GM12878 (cell line): ENCODE measurements at regions not wholly inside any gene's neighbourhood (a gene's known extent, or its start where the extent isn't known, plus 50 kb on each side); places are given as distances from the start of the nearest gene placed in this dataset.

ENCODE experiments used
- ATAC-seq: fragments of 200-7000 bp; cut with Tn5 transposase; 3 replicates; pipeline ENCODE4 v1.9.1; 2020; ENCODE audit warnings: mild to moderate bottlenecking, moderate library complexity
- BruUV-seq: library from RNA; stranded (reverse); fragments of 400-500 nt; replicated peaks from 2 replicates; lab custom pipeline; 2021; lab: Mats Ljungman, UMichigan
- CTCF ChIA-PET: fragments of 300-600 bp; sonication (Branson Sonifier 250); formaldehyde crosslinking; extraction: SDS; loops from one replicate; lab custom pipeline; 2021; ENCODE audit warnings: inconsistent platforms; lab: Yijun Ruan, JAX
- POLR2A ChIA-PET: fragments of 350-600 bp; formaldehyde crosslinking; extraction: SDS; loops from one replicate; lab custom pipeline; 2021; ENCODE audit warnings: inconsistent platforms; lab: Charles Lee
- RAD21 ChIA-PET: fragments of 300-600 bp; sonication (Branson Sonifier 250); formaldehyde crosslinking; loops from one replicate; lab custom pipeline; 2023; ENCODE audit warnings: antibody characterized with exemption; ENCODE audit not compliant: unreplicated experiment; lab: Charles Lee
- SMC1A ChIA-PET: fragments of 300-600 bp; sonication (Branson Sonifier 250); formaldehyde crosslinking; loops from one replicate; lab custom pipeline; 2023; ENCODE audit not compliant: unreplicated experiment, uncharacterized antibody; lab: Charles Lee
- DNase-seq: peaks from one replicate; pipeline ENCODE4 v3.0.0-alpha.2; 2011; ENCODE audit warnings: low read depth, low spot score
- FAIRE-seq: peaks from 3 replicates; lab custom pipeline; 2011; peaks lifted over from hg19 to GRCh38; lab: Jason Lieb, UNC
- H2AFZ ChIP-seq: 2 replicates; pipeline ENCODE4 v1.6.0; 2011; ENCODE audit warnings: low read depth, low read length, control low read depth; ENCODE audit not compliant: control insufficient read depth
- H3K27ac ChIP-seq: 2 replicates; pipeline ENCODE4 v1.5.1; 2011; ENCODE audit warnings: control low read depth; ENCODE audit not compliant: control insufficient read depth, insufficient read depth
- H3K27me3 ChIP-seq, 2 experiments: replicated peaks in 1 of 2; 2 replicates each; pipeline versions ENCODE4 v1.6.0 to v1.6.1; 2011; ENCODE audit warnings: low read length in 1 of 2; ENCODE audit not compliant: control insufficient read depth in 2 of 2, insufficient read depth in 2 of 2
- H3K36me3 ChIP-seq, 2 experiments: 2 replicates each; pipeline ENCODE4 v1.5.1; 2011; ENCODE audit warnings: low read length in 1 of 2; ENCODE audit not compliant: control insufficient read depth in 2 of 2, insufficient read depth in 2 of 2
- H3K4me1 ChIP-seq: 2 replicates; pipeline ENCODE4 v1.6.1; 2011; ENCODE audit warnings: mild to moderate bottlenecking, low read length, moderate library complexity, mixed read lengths; ENCODE audit not compliant: control insufficient read depth, insufficient read depth
- H3K4me2 ChIP-seq: 2 replicates; pipeline ENCODE4 v1.6.0; 2011; ENCODE audit warnings: control low read depth; ENCODE audit not compliant: control insufficient read depth, insufficient read depth
- H3K4me3 ChIP-seq: fragments of 200-600 bp; sonication (generic); 2 replicates; pipeline ENCODE4 v1.5.1; 2016
- H3K79me2 ChIP-seq: 2 replicates; pipeline ENCODE4 v1.6.0; 2011; ENCODE audit warnings: low read length; ENCODE audit not compliant: control insufficient read depth, insufficient read depth
- H3K9ac ChIP-seq: 2 replicates; pipeline ENCODE4 v1.8.0; 2011; ENCODE audit warnings: low read length, control low read depth, mixed read lengths; ENCODE audit not compliant: control insufficient read depth, insufficient read depth
- H3K9me3 ChIP-seq: replicated peaks from 3 replicates; pipeline ENCODE4 v1.5.1; 2011; ENCODE audit warnings: mild to moderate bottlenecking, low read length; ENCODE audit not compliant: control insufficient read depth, insufficient read depth
- H4K20me1 ChIP-seq: 2 replicates; pipeline ENCODE4 v1.6.0; 2011; ENCODE audit not compliant: control insufficient read depth, insufficient read depth
- ATF7 ChIP-seq: fragments of 450-650 bp; IDR thresholded peaks from 2 replicates; pipeline ENCODE4 v1.6.1; 2016; ENCODE audit warnings: low read depth, mild to moderate bottlenecking
- BRCA1 ChIP-seq: IDR thresholded peaks from 2 replicates; pipeline ENCODE4 v1.6.1; 2011; ENCODE audit warnings: low read depth, low read length, improper control_type of control experiment
- CREB1 ChIP-seq: IDR thresholded peaks from 2 replicates; pipeline ENCODE4 v1.6.1; 2012; ENCODE audit warnings: low read depth, mild to moderate bottlenecking, inconsistent platforms
- DPF2 ChIP-seq: fragments of 450-650 bp; IDR thresholded peaks from 2 replicates; pipeline ENCODE4 v1.6.1; 2017; ENCODE audit warnings: mild to moderate bottlenecking
- FOXM1 ChIP-seq: IDR thresholded peaks from 2 replicates; pipeline ENCODE4 v1.6.1; 2012; ENCODE audit warnings: low read depth, mild to moderate bottlenecking, inconsistent platforms, low read length, moderate library complexity
- GABPA ChIP-seq: IDR thresholded peaks from 2 replicates; pipeline ENCODE4 v1.6.1; 2014; ENCODE audit warnings: antibody characterized with exemption, low read depth, mild to moderate bottlenecking, inconsistent platforms
- IKZF2 ChIP-seq, 2 experiments: fragments of 450-650 bp; IDR thresholded peaks; 2 replicates each; pipeline ENCODE4 v1.6.1; 2017; ENCODE audit warnings: mild to moderate bottlenecking in 2 of 2, moderate library complexity in 2 of 2
- KLF5 ChIP-seq: fragments of 450-650 bp; IDR thresholded peaks from 2 replicates; pipeline ENCODE4 v1.6.1; 2014; ENCODE audit warnings: mild to moderate bottlenecking; ENCODE audit not compliant: partially characterized antibody
- MEF2A ChIP-seq: IDR thresholded peaks from 2 replicates; pipeline ENCODE4 v1.6.1; 2011; ENCODE audit warnings: low read depth, mild to moderate bottlenecking, low read length, moderate library complexity; ENCODE audit not compliant: insufficient read depth
- MTA2 ChIP-seq: fragments of 450-650 bp; IDR thresholded peaks from 2 replicates; pipeline ENCODE4 v1.6.1; 2016; ENCODE audit warnings: low read depth, mild to moderate bottlenecking, moderate library complexity
- NFXL1 ChIP-seq: fragments of 450-650 bp; IDR thresholded peaks from 2 replicates; pipeline ENCODE4 v1.6.1; 2017; ENCODE audit warnings: antibody characterized with exemption, mild to moderate bottlenecking, borderline replicate concordance
- RFX5 ChIP-seq: IDR thresholded peaks from 2 replicates; pipeline ENCODE4 v1.6.1; 2011; ENCODE audit warnings: low read depth, low read length, improper control_type of control experiment
- SMC3 ChIP-seq: IDR thresholded peaks from 2 replicates; pipeline ENCODE4 v1.6.1; 2011; ENCODE audit warnings: low read length, improper control_type of control experiment, borderline replicate concordance
- SP1 ChIP-seq: IDR thresholded peaks from one replicate; pipeline ENCODE4 v1.6.1; 2011; ENCODE audit warnings: low read depth, low read length
- STAT1 ChIP-seq: fragments of 450-650 bp; conservative IDR thresholded peaks from 2 replicates; pipeline ENCODE4 v1.6.1; 2014; ENCODE audit warnings: antibody characterized with exemption, mild to moderate bottlenecking
- SUPT20H ChIP-seq: IDR thresholded peaks from 2 replicates; pipeline ENCODE4 v1.6.1; 2011; ENCODE audit warnings: low read depth, mild to moderate bottlenecking, low read length, moderate library complexity, borderline replicate concordance; ENCODE audit not compliant: control insufficient read depth
- TCF7 ChIP-seq: IDR thresholded peaks from 2 replicates; pipeline ENCODE4 v1.6.1; 2014; ENCODE audit warnings: antibody characterized with exemption, borderline replicate concordance
- USF1 ChIP-seq: IDR thresholded peaks from 2 replicates; pipeline ENCODE4 v1.6.1; 2011; ENCODE audit warnings: borderline replicate concordance, low read depth, mild to moderate bottlenecking, moderate library complexity, mixed read lengths, low read length; ENCODE audit not compliant: insufficient read depth; ENCODE audit errors: extremely low read length
- ZBED1 ChIP-seq: IDR thresholded peaks from 2 replicates; pipeline ENCODE4 v1.6.1; 2016; ENCODE audit warnings: borderline replicate concordance
- ZZZ3 ChIP-seq: IDR thresholded peaks from 2 replicates; pipeline ENCODE4 v1.6.1; 2011; ENCODE audit warnings: low read depth; ENCODE audit not compliant: control insufficient read depth, insufficient read length
- WGBS: methylation state at CpG from one replicate; pipeline ENCODE4 v1.1.6; 2016; ENCODE audit warnings: low lambda C conversion rate; ENCODE audit not compliant: insufficient replicate concordance, insufficient coverage; ENCODE audit errors: missing lambda C conversion rate; 5-methylcytosine and 5-hydroxymethylcytosine counted together
- in situ Hi-C: fragments of 300-500 bp; cut with MboI; formaldehyde crosslinking; loops from 9 replicates; pipeline ENCODE4 v1.14.3; 2018; ENCODE audit warnings: mixed read lengths
- intact Hi-C: fragments of 100-400 bp; cut with micrococcal nuclease; formaldehyde crosslinking; loops from one replicate; pipeline ENCODE4 v1.14.2; 2022; ENCODE audit not compliant: unreplicated experiment

GRCh38 chr1:223000632-223001031 is 142.4 kb downstream of the TLR5 start:
- no peaks in the 10 kb centered on the region for H3K9me3 ChIP-seq
- H2AFZ ChIP-seq, result no peak overlapping the region
- ATAC-seq, result no peak
- SMC1A ChIA-PET, result no interaction called here
- no peak overlapping the region for H3K9ac ChIP-seq
- H4K20me1 ChIP-seq, result no peaks in the 10 kb centered on the region
- H3K4me2 ChIP-seq, result no peak overlapping the region
- intact Hi-C loops, result no loop called here
- POLR2A ChIA-PET, result no interaction called here
- no peaks in the 10 kb centered on the region for H3K36me3 ChIP-seq
- no peak overlapping the region for H3K27ac ChIP-seq
- no peak for FAIRE-seq
- no peaks in the 10 kb centered on the region for H3K27me3 ChIP-seq
- RAD21 ChIA-PET, result no interaction called here
- TF ChIP-seq USF1, result no peak
- no peak for TF ChIP-seq STAT1
- TF ChIP-seq IKZF2 (IDR thresholded peaks at IDR 0.05), result no peak
- no peak overlapping the region for H3K4me3 ChIP-seq
- no peaks in the 10 kb centered on the region for H3K79me2 ChIP-seq
- in situ Hi-C loops, result no loop called here
- DNase-seq, result no peak
- BruUV-seq, result no TSS peak
- CTCF ChIA-PET, result no interaction called here
- H3K4me1 ChIP-seq, result no peaks in the 10 kb centered on the region

- BruUV-seq, result no TSS peak
- H3K79me2 ChIP-seq, result no peaks in the 10 kb centered on the region
- CTCF ChIA-PET, result no interaction called here
- ATAC-seq (no peak), DNase-seq (no peak), FAIRE-seq (no peak)
- in situ Hi-C loops, result no loop called here
- POLR2A ChIA-PET, result no interaction called here
- H3K4me1 ChIP-seq, result no peaks in the 10 kb centered on the region
- no peak overlapping the region for H3K27ac ChIP-seq
- no peaks in the 10 kb centered on the region for H4K20me1 ChIP-seq
- 58% methylated on average over 9 of the region's 9 CpGs for WGBS
- no peak overlapping the region for H3K4me2 ChIP-seq
- no peaks in the 10 kb centered on the region for H3K36me3 ChIP-seq
- no peak overlapping the region for H3K4me3 ChIP-seq
- intact Hi-C loops, result no loop called here
- H3K9ac ChIP-seq, result no peak overlapping the region
- no peaks in the 10 kb centered on the region for H3K27me3 ChIP-seq
- H3K9me3 ChIP-seq, result no peaks in the 10 kb centered on the region
- H2AFZ ChIP-seq, result no peak overlapping the region
- RAD21 ChIA-PET, result no interaction called here
- SMC1A ChIA-PET, result interaction anchor here (0.6 to 1.5 kb wide), 2 partner anchors 13 to 743 kb away, joined by 3 read pairs; no protein-coding TSS in a partner anchor
- TF ChIP-seq SUPT20H (no peak), BRCA1 (no peak), DPF2 (no peak), SMC3 (no peak), MTA2 (no peak), ATF7 (no peak), CREB1 (no peak), MEF2A (no peak), GABPA (no peak), KLF5 (no peak), TCF7 (no peak), SP1 (no peak), ZBED1 (no peak), FOXM1 (no peak), NFXL1 (no peak), RFX5 (no peak), ZZZ3 (no peak)
These were observed 141.1 kb downstream of the TLR5 start for GRCh38 chr1:223001653-223002634.
